ENCODE measurements at regions not wholly inside any gene's neighbourhood (a gene's known extent, or its start where the extent isn't known, plus 50 kb on each side); places are given as distances from the start of the nearest gene placed in this dataset.

GRCh38 chr2:156955701-156956100, 301.8 kb upstream of the GALNT5 start:
- no peak for DNase-seq (ENCODE audit: low read depth)
- no peak overlapping the region for H3K4me3 ChIP-seq (ENCODE audit: low read depth, low read length)
- no peak for TF ChIP-seq CTCF (conservative IDR thresholded peaks at IDR 0.05; ENCODE audit: low read depth, low read length)

GRCh38 chr2:156956161-156956560, 301.3 kb upstream of the GALNT5 start:
- DNase-seq (ENCODE audit: low read depth) = no peak
- TF ChIP-seq CTCF (conservative IDR thresholded peaks at IDR 0.05; ENCODE audit: low read depth, low read length) = no peak
- no peak overlapping the region for H3K4me3 ChIP-seq (ENCODE audit: low read depth, low read length)

- no peak for DNase-seq (ENCODE audit: low read depth)
- no peak overlapping the region for H3K4me3 ChIP-seq (ENCODE audit: low read depth, low read length)
- TF ChIP-seq CTCF (conservative IDR thresholded peaks at IDR 0.05; ENCODE audit: low read depth, low read length) = no peak
Observed at GRCh38 chr2:156958374-156958773, 299.1 kb upstream of the GALNT5 start.

DNA sequence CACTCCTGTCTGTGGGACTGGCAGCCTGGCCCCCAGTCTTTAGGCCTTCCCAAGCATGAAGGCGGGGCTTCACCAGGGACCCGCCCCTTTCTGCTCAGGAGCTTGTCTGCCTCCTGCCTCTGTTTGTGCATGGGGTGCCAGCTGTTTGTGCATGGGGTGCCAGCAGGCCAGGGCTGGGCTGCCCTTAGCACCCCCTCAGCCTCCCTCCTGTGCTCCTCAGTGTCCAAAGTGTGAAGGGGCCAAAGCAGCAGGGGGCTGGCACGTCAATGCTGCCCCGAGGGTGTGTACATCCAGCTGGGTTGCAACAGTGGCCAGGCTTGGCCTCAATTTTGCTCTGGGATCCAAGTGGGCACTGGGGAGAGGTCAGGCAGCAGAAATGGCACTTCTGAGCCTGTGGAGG, 298.0 kb upstream of the GALNT5 start:
- TF ChIP-seq CTCF (conservative IDR thresholded peaks at IDR 0.05; ENCODE audit: low read depth, low read length) = no peak

GRCh38 chr2:156982615-156983014, 274.9 kb upstream of the GALNT5 start:
- H3K4me3 ChIP-seq (ENCODE audit: low read depth, low read length) = no peak overlapping the region
- DNase-seq (ENCODE audit: low read depth) = no peak
- TF ChIP-seq CTCF (conservative IDR thresholded peaks at IDR 0.05; ENCODE audit: low read depth, low read length) = no peak

More for the DNA sequence above, 298.0 kb upstream of the GALNT5 start:
- no peak overlapping the region for H3K4me3 ChIP-seq (ENCODE audit: low read depth, low read length)
- no peak for DNase-seq (ENCODE audit: low read depth)

DNA sequence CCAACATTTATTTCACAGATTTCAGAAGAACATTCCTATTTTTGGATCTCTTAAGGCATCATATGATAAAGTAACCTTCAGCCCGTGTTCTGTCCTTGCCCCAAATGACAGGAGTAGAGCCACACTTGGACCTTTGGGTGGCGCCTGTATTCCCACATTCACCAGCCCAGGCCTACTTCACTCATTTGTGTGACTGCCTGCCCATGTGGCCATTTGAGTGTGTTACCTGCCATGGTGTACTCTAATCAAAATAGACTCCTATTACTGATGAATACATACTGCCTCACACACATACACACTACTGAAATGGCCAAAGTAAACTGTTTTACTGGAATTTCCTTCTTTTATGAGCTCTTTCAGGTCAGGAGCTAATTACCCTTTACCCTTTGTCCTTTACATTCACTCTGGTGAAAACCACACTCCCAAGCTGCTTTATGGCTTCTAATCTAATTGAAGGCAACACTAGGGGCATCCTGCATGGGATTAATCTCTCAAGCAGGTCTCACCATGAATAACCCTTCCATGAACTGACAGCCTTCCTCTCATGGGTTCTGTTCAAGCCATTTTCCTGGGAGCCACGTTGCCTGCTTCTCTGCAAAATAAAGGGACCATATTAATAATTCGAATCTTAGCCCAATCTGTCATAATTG, 271.0 kb upstream of the GALNT5 start:
- no peak overlapping the region for H3K4me3 ChIP-seq (ENCODE audit: low read depth, low read length)
- DNase-seq (ENCODE audit: low read depth) = no peak
- no peak for TF ChIP-seq CTCF (conservative IDR thresholded peaks at IDR 0.05; ENCODE audit: low read depth, low read length)

- no peak for TF ChIP-seq CTCF (conservative IDR thresholded peaks at IDR 0.05; ENCODE audit: low read depth, low read length)
- H3K4me3 ChIP-seq (ENCODE audit: low read depth, low read length) = no peak overlapping the region
- peak; percentile 2 for DNase-seq (ENCODE audit: low read depth)
Observed at GRCh38 chr2:156999661-157000060, 257.8 kb upstream of the GALNT5 start.
